GM18873 (cell line): ENCODE measurements at regions not wholly inside any gene's neighbourhood (a gene's known extent, or its start where the extent isn't known, plus 50 kb on each side); places are given as distances from the start of the nearest gene placed in this dataset.
"Not testable (repeated sequence)": the region's sequence is repeated elsewhere in the genome, so short reads cannot be mapped to it uniquely, and the experiment has no call there.

Experiments used
- ATAC-seq: cut with Tn5 transposase; IDR thresholded peaks from one replicate; pipeline ENCODE4 v1.9.1; 2021; ENCODE audit warnings: mild to moderate bottlenecking, moderate library complexity, moderate number of reproducible peaks; ENCODE audit not compliant: unreplicated experiment, low FRiP score

DNA sequence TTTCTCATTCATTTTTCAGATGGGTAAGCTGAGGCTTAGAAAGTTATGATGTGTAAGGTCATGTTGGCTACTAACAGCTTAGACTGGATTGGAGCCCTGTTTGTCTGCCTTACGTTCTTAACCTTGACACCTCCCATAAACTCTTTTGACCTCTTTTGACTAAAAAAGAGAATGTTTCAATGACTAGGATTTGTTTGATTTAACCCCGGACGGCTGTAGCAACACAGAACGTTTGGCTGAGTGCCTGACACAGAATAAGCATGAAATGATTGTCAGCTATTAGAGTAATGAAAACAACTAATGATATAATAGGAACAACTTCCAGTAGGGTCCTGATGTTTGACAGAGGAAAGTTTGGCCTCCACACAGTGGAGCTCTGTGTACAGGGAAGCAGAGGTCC, 83.3 kb upstream of the PDZD8 start:
- no peak for ATAC-seq

- ATAC-seq, result no peak
Measured at GRCh38 chr10:117457932-117458331, 82.7 kb upstream of the PDZD8 start.

GRCh38 chr10:117457071-117457810, 82.0 kb upstream of the PDZD8 start:
- no peak for ATAC-seq

DNA sequence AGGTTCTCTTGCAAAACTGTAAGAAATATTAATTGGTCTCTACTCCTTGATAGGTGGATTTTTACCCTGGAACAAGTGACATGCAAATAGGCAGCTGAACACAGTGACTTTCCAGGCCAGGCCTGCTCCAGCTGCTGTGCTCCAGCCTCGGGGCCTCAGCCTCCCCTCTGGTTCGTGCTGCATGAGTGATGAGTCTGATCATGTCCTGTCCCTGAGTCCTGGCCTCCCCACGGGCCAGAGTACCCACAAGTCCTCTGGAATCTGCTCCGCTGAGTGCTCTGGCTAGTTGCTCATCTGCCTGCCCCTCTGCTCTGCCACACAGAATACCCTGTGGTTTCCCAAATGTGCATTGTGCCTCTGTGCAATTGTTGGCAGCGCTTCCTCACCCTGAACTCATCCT, 80.1 kb upstream of the PDZD8 start:
- ATAC-seq, result no peak

DNA sequence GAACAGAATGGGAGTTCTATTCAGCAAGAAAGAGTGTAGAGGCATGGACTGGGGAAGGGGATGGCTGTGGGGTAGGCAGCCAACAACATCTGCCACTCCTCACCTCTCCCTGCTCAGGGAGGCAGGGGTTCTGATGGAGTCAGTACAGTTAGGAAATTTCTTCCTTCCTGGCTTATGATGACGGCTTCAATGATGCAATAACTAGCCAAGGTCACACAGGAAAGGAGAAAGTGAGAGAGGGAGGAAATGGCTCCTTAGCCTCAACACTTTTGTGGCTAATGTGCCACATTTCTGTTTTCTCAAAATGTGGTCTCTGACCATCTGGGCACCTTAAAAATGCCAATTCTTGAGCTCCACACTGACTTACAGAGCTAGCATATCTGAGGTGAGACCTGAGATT, 79.3 kb upstream of the PDZD8 start:
- ATAC-seq, result no peak

DNA sequence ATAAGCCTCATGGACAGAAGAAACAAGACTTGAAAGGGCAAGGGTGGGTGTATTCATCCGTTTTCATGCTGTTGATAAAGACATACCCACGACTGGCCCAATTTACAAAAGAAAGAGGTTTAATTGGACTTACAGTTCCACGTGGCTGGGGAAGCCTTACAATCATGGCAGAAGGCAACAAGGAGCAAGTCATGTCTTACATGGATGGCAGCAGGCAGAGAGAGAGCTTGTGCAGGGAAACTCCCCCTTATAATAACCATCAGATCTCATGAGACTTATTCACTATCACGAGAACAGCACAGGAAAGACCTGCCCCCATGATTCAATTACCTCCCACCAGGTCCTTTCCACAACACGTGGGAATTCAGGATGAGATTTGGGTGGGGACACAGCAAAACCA, 78.2 kb upstream of the PDZD8 start:
- ATAC-seq, result not testable (repeated sequence)

GRCh38 chr10:117450940-117451339, 75.7 kb upstream of the PDZD8 start:
- no peak for ATAC-seq

GRCh38 chr10:117449636-117450035, 74.4 kb upstream of the PDZD8 start:
- ATAC-seq, result no peak

- no peak for ATAC-seq
Measured at GRCh38 chr10:117448802-117449201, 73.6 kb upstream of the PDZD8 start.

GRCh38 chr10:117445992-117446391, 70.8 kb upstream of the PDZD8 start:
- ATAC-seq, result no peak

DNA sequence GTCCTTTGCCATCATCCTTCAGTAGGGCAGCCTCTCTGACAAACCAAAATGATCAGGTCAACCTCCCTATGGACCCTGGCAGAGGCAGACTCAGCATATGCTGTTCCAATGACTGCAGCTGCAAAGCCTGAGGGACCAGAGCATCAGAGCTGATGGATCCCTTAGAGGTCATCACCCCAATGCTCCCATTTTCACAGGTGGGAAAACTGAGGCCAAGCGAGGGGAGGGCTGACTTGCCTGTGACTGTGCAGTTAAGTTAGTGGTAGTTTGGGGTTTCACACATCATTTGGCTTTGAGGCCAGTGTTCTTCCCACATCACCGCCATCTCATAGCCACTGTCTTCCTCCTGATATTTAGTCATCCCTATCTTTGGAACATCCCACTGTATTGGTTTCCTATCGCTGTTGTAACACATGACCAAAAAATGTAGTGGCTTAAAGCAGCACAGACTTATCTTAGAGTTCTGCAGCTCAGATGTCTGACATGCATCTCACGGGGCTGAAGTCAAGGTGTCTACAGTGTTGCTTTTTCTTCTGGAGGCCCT, 69.3 kb upstream of the PDZD8 start:
- ATAC-seq, result no peak

- no peak for ATAC-seq
Measured at GRCh38 chr10:117443686-117444041, 68.4 kb upstream of the PDZD8 start.

GRCh38 chr10:117442944-117443685, 67.9 kb upstream of the PDZD8 start:
- ATAC-seq, result peak; percentile 75

DNA sequence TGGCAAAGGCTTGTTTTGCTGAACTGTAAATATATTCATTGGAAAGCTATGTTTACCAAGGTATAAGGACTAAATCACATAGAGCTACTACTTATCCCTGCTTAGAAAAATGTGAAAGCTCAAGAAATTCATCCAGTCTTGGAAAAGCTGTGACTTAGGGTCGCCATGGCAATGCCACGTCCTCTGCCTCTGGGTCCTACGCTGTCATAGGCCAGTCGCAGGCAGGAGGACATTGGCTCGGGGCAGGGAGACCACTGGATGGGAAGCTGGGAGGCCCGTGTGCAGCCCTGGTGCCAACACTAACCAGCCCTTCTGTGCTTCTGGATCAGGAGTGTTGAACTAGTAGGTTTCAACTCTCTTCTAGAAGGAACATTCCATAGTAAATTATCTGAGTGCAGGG, 67.3 kb upstream of the PDZD8 start:
- ATAC-seq, result no peak

GRCh38 chr10:117441812-117442443, 66.7 kb upstream of the PDZD8 start:
- no peak for ATAC-seq

DNA sequence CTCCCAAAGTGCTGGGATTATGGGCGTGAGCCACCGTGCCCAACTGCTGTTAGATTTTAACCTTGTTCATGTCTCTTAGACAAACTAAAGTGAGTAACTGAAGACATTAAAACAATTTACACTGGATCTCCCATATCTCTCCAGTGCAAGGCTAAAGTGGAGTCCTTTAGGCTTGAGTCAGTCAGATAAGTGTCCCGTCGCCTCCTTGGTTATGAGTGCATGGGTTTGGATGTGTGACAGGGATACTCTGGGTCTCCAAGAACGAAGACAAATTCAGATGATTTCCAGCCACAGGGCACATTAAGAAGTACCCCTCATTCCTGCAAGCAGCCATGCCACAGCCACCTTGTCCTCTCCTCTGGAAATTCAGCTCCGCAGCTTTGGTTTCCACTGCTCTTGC, 66.1 kb upstream of the PDZD8 start:
- no peak for ATAC-seq

GRCh38 chr10:117439243-117439912, 64.1 kb upstream of the PDZD8 start:
- no peak for ATAC-seq

GRCh38 chr10:117432866-117433265, 57.6 kb upstream of the PDZD8 start:
- no peak for ATAC-seq

DNA sequence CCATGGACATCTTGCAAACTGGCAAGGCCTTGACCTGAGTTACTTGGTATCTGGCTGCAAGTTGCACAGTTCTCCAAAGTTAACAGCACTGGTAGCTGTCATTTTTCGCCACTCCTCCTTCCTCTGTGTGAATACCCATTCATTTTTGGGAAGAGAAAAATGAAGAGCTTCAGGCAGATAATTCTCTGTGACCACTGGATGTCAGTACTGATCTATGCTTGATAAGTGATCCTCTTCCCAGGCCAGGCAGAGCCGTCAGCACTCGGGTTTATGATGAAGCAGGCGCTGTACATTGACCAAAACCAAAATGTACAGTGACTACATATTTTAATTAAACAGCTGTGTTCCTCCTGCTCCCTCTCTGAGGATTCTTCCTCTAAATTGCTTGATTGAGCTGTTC, 55.9 kb upstream of the PDZD8 start:
- ATAC-seq, result no peak

DNA sequence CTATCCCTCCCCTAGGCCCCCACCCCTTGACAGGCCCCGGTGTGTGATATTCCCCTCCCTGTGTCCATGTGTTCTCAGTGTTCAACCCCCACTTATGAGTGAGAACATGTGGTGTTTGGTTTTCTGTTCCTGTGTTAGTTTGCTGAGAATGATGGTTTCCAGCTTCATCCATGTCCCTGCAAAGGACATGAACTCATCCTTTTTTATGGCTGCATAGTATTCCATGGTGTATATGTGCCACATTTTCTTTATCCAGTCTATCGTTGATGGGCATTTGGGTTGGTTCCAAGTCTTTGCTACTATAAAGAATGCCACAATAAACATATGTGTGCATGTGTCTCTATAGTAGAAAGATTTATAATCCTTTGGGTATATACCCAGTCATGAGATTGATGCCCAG, 55.3 kb upstream of the PDZD8 start:
- ATAC-seq, result not testable (repeated sequence)
